Hypothalamus (tissue), 51 donors: ENCODE measurements at regions not wholly inside any gene's neighbourhood (a gene's known extent, or its start where the extent isn't known, plus 50 kb on each side); places are given as distances from the start of the nearest gene placed in this dataset.
A peak's percentile ranks its signal among the peaks of the same experiment; 100 is the strongest.
"Not testable (repeated sequence)": the region's sequence is repeated elsewhere in the genome, so short reads cannot be mapped to it uniquely, and the experiment has no call there.

Source experiments
- DNase-seq, 51 donors: peaks; one replicate each; lab custom pipeline; 2025; lab: John Stamatoyannopoulos, UW

DNA sequence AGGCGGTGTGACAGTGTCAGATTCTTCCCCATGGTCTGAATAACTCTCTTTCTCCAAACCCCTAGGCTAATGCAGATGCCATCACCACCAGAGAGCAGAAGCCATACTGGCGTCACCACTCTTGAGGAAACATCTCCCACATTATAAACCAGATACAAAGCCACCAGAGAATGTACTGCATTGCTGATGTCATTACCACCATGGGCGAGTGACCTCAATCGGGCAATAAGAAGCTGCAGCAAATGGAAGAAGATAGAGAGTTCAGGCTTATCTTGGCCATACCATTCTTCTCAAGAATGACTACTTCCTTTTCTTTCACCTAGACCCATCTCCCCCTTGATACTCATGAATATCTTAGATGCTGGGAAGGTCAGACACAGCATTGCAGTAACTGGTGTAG is 1157.2 kb downstream of the TMEM121 start:
- DNase-seq, result no peak

DNA sequence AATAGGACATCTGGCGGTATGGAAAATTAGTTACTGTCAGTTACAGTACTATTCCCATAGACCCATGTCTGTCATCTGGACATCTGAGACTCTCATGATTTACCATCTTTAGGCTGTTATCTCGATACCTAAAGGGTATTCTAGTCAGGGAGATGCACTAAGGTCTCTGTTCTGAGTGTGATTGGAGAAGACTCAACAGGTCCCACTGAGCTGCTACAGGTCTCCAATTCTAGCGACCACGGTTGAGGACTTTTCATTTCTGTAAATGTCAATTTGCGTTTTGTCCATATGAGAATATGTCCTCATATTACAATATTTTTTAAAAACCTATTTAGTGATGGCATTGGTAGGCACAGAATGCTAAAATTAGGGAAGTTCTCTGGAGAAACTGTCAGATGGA is 1160.2 kb downstream of the TMEM121 start:
- DNase-seq, result no peak

DNA sequence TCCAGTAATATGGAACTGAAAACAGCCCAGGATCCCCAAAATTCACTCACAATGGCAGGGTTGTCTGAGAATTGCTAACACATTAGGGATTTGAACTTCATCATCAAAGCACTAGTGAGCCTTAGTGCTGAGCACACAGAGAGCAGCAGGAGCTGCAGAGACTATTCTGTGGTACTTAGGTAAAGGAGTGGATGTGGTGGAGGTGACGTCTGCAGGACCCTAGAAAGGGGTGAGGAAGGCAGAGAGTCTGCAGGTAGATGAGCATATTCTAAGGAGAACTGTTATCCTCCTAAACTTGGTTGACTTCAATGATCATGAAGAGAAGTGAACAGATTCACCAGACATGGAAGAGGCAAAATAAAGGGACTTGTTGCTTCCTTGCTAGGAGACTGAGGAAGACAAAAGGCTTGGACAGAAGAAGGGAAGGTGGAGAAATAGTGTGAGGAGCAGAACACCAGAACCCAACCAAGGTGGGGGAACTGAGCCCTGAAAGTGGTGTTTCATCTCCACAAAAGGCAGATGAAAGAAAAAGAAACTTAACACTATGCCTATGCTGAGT is 1164.0 kb downstream of the TMEM121 start:
- no peak for DNase-seq

DNA sequence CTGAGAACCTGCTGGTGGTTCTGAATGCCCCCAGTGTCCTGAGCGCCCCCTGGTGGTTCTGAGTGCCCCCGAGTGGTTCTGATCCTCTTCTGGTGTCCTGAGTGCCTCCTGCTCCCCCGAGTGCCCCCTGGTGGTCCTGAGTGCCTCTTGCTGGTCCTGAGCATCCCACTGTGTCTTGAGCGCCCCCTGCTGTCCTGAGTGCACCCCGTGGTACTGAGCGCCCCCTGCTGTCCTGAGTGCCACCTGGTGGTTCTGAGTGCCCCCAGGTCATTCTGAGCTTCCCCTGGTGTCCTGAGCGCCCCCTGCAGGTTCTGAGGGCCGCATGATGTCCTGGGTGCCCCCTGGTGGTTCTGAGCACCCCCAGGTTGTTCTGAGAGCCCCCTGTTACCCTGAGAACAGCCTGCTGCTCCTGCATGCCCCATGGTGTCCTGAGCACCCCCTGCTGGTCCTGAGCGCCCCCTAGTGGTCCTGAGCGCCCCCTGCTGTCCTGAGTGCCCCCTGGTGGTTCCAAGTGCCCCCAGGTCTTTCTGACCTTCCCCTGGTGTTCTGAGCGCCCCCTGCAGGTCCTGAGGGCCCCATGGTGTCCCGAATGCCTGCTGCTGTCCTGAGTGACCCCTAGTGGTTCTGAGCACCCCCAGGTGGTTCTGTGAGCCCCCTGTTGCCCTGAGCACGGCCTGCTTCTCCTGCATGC is 1165.4 kb downstream of the TMEM121 start:
- no peak for DNase-seq

DNA sequence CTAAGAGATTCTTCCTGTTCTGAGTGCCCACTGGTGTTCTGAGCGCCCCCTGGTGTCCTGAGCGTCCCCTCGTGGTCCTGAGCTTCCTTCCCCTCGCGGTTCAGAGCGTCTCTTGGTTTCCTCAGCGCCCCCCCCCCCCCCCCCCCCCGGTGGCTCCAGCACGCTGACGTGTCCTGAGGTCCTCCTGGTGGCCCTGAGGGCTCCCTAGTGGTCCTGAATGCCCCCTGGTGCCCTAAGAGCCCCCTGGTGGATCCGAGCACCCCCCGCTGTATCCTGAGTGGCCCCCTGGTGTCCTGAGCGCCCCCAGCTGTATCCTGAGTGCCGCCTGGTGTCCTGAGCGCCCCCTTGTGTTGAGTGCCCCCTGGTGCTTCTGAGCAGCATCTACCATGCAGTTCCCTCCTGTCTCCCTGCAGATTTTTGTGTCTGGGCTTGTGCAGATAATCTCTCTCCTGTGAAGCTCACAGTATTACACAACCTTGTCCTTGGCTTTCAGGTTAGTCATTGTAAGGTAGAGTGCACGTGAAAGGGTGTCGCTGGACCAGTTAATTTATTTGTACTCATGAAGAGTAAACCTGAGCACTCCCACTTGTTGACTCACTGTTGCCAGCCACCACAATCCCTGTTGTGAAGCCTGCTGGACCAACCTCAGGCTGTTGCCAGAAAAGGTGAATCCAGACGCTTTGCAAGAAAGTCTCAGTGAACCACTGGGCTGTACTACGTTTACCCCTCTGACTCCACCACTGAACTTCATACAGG is 1168.4 kb downstream of the TMEM121 start:
- peak in 1 of 51 donors; percentile 4 for DNase-seq

DNA sequence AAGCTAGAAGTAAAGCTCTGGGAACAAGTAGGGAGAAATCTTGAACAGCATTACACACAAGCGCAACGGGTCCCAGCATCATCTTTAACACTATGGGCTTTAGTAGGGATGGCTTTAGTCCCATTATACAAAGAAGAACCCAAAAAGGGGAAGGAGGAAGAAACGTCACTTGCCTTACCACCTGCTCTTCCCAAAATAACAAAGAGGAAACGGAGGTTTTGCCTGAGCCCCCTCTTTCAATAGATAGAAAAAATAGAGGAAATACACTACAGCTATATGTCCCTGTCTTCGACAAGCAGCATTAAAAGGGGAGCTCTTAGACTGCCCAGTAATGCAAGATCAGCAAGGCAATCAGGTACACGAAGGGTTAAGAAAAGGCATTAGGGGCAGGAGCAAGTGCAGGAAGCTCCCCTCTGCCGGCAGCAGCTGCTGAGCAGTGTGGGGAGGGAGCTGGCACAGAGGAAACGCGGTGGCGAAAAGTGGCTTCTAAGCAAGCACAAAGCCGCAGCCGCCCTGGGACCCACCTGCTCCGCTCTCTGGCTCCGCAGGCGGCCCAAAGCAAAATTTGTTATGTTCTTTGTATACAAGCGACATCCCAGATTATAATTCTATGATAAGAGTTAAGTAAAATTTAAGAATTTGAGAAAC is 1172.4 kb downstream of the TMEM121 start:
- DNase-seq, result not testable (repeated sequence)

DNA sequence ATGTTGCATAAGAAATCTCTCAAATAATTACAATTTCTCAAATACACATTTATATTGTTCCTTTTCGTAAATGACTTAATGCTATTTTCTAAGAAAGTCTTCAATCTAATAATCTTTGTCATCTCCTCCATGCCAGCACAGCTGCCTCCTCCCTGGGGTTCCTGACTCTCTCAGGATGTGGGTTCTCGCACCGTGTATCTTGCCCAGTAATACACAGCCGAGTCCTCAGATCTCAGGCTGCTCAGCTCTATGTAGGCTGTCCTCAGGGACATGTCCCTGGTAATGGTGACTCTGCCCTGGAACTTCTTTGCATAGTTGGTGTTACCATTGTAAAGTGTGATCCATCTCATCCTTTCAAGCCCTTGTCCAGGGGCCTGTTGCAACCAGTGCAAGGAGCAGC is 1177.3 kb downstream of the TMEM121 start:
- not testable (repeated sequence) for DNase-seq

DNA sequence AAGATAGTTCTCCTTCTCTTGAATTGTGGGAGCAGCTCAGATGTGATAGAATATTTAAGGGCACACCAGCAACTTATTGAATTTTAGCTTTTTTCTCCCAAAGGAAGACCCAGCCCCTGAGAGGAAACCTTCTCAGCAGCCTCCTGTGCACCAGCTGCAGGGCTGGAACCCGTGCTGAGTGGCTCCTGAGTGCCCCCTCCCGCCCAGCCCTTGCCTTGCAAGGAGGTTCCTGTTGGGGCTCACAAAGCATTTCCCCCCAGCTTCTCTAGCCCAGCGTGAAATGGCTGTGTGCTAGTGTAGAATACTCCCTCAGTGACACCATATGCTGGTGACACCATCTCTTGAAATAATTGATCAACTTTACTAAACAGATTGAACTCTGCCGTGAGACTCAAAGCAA is 1180.1 kb downstream of the TMEM121 start:
- DNase-seq, result not testable (repeated sequence)

DNA sequence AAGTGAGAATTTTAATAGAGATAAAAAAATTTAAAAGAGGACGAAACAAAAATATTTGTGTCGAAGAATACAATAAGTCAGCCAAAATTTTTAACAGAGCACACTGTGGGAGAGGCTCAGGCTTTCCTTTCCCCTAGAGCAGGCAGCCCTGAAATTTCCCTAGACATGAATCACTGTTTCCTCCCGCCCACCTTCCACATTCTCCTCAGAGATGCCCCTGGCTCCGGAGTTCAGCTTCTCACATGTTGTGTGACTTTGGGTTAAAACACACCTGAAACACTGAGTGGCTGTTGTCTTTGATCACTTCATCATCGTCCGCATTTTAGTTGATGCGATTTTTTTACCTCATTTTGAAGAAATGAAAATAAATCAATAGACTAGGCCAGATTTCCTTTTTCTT is 1183.8 kb downstream of the TMEM121 start:
- DNase-seq, result not testable (repeated sequence)

DNA sequence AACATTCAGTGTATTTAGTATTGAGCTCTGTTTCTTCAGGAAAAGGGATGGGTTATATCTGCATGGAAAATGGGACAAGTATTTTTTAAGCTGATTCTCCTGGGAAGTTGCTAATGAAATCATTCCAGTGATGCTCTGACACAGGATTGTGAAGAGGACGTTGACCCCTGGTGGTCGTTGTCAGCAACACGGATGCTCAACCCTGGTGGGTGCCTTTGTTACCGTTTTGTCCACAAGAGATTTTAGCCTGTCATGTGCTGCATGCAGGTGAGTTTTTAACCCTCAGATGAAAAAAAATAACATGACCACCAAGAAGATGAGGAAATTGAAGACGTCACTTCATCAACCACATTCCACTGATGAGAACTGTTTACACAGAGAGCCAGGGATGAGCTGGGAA is 1186.1 kb downstream of the TMEM121 start:
- not testable (repeated sequence) for DNase-seq

DNA sequence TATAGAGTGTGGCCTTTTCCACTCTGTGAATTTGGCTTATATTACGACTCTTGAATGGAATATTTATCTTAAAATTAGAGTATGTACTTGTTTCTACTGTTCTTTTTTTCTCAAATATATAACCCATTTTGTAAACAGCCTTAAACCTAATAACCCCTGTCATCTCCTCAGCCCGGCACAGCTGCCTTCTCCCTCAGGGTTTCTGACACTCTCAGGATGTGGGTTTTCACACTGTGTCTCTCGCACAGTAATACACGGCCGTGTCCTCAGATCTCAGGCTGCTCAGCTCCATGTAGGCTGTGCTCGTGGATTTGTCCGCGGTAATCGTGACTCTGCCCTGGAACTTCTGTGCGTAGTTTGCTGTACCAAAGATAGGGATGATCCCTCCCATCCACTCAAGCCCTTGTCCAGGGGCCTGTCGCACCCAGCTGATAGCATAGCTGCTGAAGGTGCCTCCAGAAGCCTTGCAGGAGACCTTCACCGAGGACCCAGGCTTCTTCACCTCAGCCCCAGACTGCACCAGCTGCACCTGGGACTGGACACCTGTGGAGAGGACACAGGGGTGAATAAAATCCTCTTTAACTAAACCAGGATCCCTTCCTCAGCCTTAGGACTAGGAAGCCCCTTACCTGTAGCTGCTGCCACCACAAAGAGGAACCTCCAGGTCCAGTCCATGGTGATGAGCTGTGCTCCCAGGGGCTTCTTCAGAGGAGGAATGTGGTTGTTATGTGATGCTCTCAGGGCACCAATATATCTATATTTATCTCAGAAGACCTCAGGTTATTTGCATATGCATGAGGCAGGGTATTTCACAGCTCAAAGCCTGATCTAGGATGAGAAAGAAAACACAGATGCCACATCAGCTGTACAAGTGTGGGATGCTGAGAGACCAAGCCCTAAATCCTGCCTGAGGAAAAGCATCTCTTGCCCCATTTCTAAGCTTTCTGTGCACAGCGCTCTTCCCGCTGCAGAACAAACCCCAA is 1188.4 kb downstream of the TMEM121 start:
- DNase-seq, result not testable (repeated sequence)

DNA sequence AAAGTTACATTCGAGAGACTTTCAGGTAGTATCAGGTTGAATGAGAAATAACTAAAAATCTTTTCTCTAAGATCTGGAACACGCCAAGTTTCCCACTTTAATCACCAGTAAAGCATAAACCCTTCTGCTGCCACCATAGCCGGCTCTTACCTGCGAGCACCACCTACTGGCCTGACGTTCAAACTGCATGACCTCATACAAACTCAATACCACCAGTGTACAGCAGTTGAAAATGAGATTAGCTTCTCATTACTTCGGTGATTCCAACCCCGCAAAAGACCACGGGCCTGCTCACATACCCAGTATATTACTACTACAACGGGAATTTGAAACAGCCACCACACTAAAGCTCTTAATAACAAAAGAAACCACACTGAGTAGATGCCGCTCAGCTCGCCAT is 1191.2 kb downstream of the TMEM121 start:
- not testable (repeated sequence) for DNase-seq

DNA sequence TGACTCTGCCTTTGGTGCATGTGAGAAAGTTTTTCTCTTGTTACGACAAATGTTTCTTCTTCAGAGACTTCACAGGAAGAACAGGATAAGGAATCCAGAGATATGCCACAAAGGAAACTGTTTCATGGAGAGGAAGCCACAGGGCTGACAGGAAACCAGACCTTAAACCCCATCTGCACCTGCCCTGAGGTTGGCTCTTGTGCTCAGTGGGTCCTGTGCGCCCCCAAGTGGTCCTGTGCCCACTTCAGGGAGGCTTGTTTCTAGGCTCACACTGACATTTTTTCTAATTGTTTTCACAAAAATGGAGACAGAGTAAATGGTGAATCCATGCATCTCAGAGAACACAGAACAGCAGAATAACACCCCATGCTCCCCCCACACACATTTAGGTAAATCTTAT is 1193.5 kb downstream of the TMEM121 start:
- DNase-seq, result not testable (repeated sequence)

DNA sequence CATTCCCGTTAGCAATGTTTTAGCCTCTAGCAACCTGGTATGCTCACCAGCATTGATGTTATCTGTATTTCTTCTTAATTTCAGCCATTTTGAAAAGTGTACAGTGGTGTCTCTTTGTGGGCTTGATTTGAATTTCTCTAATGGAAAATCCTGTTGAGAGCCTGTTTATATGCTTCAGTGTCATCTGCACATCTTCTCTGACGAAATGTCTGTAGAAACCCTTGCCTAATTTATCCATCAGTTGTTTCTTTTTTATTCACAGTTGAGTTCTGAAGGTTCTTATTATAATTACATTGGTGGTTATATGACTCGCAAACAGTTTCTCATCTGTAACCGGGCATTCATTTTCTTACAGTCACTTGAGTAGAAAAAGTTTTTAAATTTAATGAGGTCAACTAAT is 1195.5 kb downstream of the TMEM121 start:
- DNase-seq, result not testable (repeated sequence)

DNA sequence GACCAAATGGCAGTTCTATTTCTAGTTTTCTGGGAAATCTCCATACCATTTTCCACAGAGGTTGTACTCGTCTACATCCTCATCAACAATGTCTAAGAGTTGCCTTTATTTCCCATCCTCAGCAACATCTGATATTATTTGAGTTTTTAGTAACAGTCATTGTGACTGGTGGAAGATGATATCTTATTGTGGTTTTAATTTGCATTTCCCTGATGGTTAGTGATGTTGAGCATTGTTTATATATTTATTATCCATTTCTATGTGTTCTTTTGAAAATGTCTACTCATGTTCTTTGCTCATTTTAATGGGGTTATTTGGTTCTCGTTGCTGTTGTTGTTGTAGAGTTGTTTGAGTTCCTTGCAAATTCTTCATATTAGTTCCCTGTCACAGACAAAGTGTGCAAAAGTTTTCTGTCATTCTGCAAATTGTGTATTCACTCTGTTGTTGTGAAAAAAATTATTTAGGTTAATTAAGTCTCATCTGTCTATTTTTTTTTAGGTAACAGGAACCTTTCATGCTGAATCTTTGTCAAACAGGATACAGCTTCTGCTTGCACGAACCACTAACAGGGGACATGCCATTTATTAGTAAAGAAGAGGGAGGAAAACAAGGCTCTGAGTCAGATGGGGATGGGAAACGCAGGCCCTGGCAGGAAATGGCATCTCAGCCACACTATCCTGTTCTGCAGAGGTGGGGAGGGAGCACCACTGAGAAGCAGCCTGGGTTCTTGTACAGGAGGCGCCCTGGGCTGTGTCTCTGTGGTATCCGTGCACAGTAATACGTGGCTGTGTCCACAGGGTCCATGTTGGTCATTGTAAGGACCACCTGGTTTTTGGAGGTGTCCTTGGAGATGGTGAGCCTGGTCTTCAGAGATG is 1196.7 kb downstream of the TMEM121 start:
- DNase-seq, result not testable (repeated sequence)

DNA sequence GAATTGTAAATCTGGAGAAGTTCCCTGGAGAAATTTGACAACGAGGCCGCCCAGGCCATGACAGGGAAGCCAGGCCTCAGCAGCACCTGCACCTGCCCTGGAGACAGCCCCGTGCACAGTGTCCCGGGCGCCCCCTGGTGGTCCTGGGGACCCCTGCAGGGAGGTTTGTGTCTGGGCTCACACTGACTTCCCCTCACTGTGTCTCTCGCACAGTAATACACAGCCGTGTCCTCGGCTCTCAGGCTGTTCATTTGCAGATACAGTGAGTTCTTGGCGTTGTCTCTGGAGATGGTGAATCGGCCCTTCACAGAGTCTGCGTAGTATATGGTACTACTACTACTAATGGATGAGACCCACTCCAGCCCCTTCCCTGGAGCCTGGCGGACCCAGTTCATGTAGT is 1201.6 kb downstream of the TMEM121 start:
- not testable (repeated sequence) for DNase-seq

DNA sequence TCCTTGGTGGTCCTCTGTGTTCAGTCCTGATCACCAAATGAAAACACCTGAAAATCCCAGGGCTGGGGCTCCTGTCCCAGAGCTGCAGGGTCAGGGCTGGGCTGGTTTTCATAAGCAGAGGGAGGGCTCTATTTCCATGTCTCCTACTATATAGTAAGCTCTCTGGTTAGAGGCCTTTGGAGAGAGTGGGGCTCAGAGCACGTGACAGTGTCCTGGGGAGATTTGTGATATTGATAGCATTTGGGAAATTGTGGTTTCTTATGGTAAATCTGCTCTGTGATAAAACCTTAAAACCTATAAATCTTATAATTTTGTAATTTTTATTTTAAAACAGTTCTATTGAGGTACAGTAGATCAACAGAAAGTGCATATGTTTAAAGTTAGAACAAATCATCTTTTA is 1202.2 kb downstream of the TMEM121 start:
- DNase-seq, result no peak

DNA sequence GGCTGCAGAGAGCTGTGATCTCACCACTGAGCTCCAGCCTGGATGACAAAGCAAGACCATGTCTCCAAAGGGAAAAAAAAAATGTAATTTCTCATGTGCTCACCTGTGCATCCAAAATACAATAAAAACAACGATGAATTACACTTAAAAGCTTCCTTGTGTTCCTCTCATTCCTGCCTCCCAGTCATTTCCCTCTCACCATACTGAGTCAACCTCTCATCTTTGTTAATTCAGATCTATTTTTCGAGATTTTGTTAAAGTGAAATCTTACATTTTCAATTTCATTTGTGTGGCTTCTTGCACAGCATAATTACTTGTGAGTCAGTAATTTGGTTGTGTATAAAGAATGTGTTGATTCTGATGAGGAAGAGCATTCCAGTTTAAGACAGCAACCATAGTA is 1203.2 kb downstream of the TMEM121 start:
- no peak for DNase-seq

DNA sequence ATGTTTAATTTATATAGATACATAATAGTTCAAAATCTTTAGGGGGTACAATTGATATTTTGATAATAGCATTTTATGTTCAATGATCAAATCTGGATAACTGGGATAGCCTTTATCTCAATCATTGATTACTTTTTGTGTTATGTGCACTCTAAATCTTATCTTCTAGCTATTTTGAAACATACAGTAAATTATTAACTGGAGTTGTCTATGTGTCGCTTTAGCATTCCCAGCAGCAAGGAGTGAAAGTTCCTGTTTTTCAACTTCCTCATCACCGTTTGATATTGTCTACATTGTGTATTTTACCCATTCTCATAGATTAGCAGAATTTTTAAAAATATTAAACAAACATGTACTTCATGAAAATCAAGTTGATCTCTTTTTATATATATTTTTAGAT is 1207.4 kb downstream of the TMEM121 start:
- no peak for DNase-seq
